H9 (cell line): ENCODE measurements at regions not wholly inside any gene's neighbourhood (a gene's known extent, or its start where the extent isn't known, plus 50 kb on each side); places are given as distances from the start of the nearest gene placed in this dataset.

Experiments used
- DNase-seq: peaks from one replicate; pipeline ENCODE4 v3.0.0-alpha.2; 2017
- H2AFZ ChIP-seq: one replicate; pipeline ENCODE4 v1.6.1; 2013; ENCODE audit warnings: mild to moderate bottlenecking, low read length, control low read depth, moderate library complexity
- H2AK5ac ChIP-seq: 2 replicates; pipeline ENCODE4 v1.6.1; 2013; ENCODE audit warnings: low read length, control low read depth, mixed read lengths; ENCODE audit not compliant: insufficient read length
- H2BK120ac ChIP-seq: one replicate; pipeline ENCODE4 v1.6.1; 2013; ENCODE audit warnings: low read depth, mild to moderate bottlenecking, low read length, control low read depth, inconsistent platforms; ENCODE audit not compliant: poor library complexity, severe bottlenecking
- H2BK12ac ChIP-seq: 2 replicates; pipeline ENCODE4 v1.6.1; 2013; ENCODE audit warnings: low read length, control low read depth, mixed read lengths, low read depth; ENCODE audit not compliant: insufficient read length
- H2BK15ac ChIP-seq: 2 replicates; pipeline ENCODE4 v1.6.1; 2013; ENCODE audit warnings: low read depth, low read length, control low read depth
- H2BK20ac ChIP-seq: one replicate; pipeline ENCODE4 v1.6.1; 2013; ENCODE audit warnings: low read depth, mild to moderate bottlenecking, low read length, control low read depth, inconsistent platforms; ENCODE audit not compliant: poor library complexity, severe bottlenecking
- H2BK5ac ChIP-seq: 2 replicates; pipeline ENCODE4 v1.6.1; 2013; ENCODE audit warnings: low read length, control low read depth, mixed read lengths; ENCODE audit not compliant: insufficient read length
- H3K14ac ChIP-seq: 2 replicates; pipeline ENCODE4 v1.6.1; 2013; ENCODE audit warnings: low read length, control low read depth; ENCODE audit not compliant: insufficient read depth
- H3K18ac ChIP-seq: 2 replicates; pipeline ENCODE4 v1.6.1; 2013; ENCODE audit warnings: low read depth, mild to moderate bottlenecking, mixed read lengths, low read length, control low read depth; ENCODE audit not compliant: insufficient read length
- H3K23ac ChIP-seq: 2 replicates; pipeline ENCODE4 v1.6.1; 2013; ENCODE audit warnings: low read length, control low read depth, mixed read lengths, low read depth; ENCODE audit not compliant: insufficient read length
- H3K23me2 ChIP-seq: 2 replicates; pipeline ENCODE4 v1.6.1; 2013; ENCODE audit warnings: low read depth, mild to moderate bottlenecking, mixed read lengths, low read length, control low read depth; ENCODE audit not compliant: insufficient read length, poor library complexity, severe bottlenecking
- H3K27ac ChIP-seq: 2 replicates; pipeline ENCODE4 v1.5.1; 2013; ENCODE audit warnings: low read length, control low read depth, mixed read lengths, low read depth; ENCODE audit not compliant: insufficient read length
- H3K27me3 ChIP-seq: 2 replicates; pipeline ENCODE4 v1.6.1; 2013; ENCODE audit warnings: low read length, control low read depth, inconsistent platforms; ENCODE audit not compliant: insufficient read depth
- H3K4ac ChIP-seq: 2 replicates; pipeline ENCODE4 v1.6.1; 2013; ENCODE audit warnings: low read depth, mild to moderate bottlenecking, control low read depth, inconsistent platforms, low read length, moderate library complexity
- H3K4me1 ChIP-seq: 2 replicates; pipeline ENCODE4 v1.6.1; 2013; ENCODE audit warnings: low read length, control low read depth, inconsistent platforms; ENCODE audit not compliant: insufficient read depth
- H3K4me2 ChIP-seq: 2 replicates; pipeline ENCODE4 v1.6.1; 2013; ENCODE audit warnings: low read length, control low read depth, mixed read lengths; ENCODE audit not compliant: insufficient read length, insufficient read depth
- H3K56ac ChIP-seq: 2 replicates; pipeline ENCODE4 v1.6.1; 2013; ENCODE audit warnings: low read depth, mild to moderate bottlenecking, mixed read lengths, low read length, control low read depth; ENCODE audit not compliant: insufficient read length
- H3K79me1 ChIP-seq: 2 replicates; pipeline ENCODE4 v1.6.1; 2013; ENCODE audit warnings: low read depth, mild to moderate bottlenecking, moderate library complexity, low read length, control low read depth, inconsistent platforms; ENCODE audit not compliant: insufficient read depth, poor library complexity, severe bottlenecking
- H3K79me2 ChIP-seq: 2 replicates; pipeline ENCODE4 v1.6.1; 2013; ENCODE audit warnings: low read length, control low read depth, inconsistent platforms; ENCODE audit not compliant: insufficient read depth
- H3K9ac ChIP-seq: 2 replicates; pipeline ENCODE4 v1.6.1; 2013; ENCODE audit warnings: low read length, control low read depth, mixed read lengths; ENCODE audit not compliant: insufficient read length; ENCODE audit errors: extremely low read depth
- H3K9me3 ChIP-seq: one replicate; pipeline ENCODE4 v1.6.1; 2013; ENCODE audit warnings: low read depth, low read length, inconsistent platforms; ENCODE audit not compliant: control insufficient read depth
- H3T11ph ChIP-seq: one replicate; pipeline ENCODE4 v1.6.1; 2013; ENCODE audit warnings: mild to moderate bottlenecking, low read length, control low read depth, inconsistent platforms
- H4K20me1 ChIP-seq: one replicate; pipeline ENCODE4 v1.6.1; 2013; ENCODE audit not compliant: control insufficient read depth, insufficient read length, insufficient read depth
- H4K5ac ChIP-seq: 2 replicates; pipeline ENCODE4 v1.6.1; 2013; ENCODE audit warnings: low read depth, mild to moderate bottlenecking, mixed read lengths, low read length, control low read depth; ENCODE audit not compliant: insufficient read length
- H4K8ac ChIP-seq: replicated peaks from 2 replicates; pipeline ENCODE4 v1.6.1; 2013; ENCODE audit warnings: low read length, control low read depth, mixed read lengths, low read depth; ENCODE audit not compliant: insufficient read length
- H4K91ac ChIP-seq: 2 replicates; pipeline ENCODE4 v1.6.1; 2013; ENCODE audit warnings: low read depth, mild to moderate bottlenecking, moderate library complexity, mixed read lengths, low read length, control low read depth; ENCODE audit not compliant: insufficient read length
- H3K27ac Mint-ChIP-seq, 3 experiments: 2 replicates in 2 of 3; 3 replicates in 1 of 3; pipeline ENCODE4 v1.8.0; 2020 to 2021; ENCODE audit warnings: mixed read lengths in 3 of 3, mild to moderate bottlenecking in 1 of 3, moderate library complexity in 1 of 3
- H3K27me3 Mint-ChIP-seq: 2 replicates; pipeline ENCODE4 v1.8.0; 2021; ENCODE audit warnings: low read depth, mild to moderate bottlenecking, moderate library complexity, mixed read lengths
- H3K36me3 Mint-ChIP-seq, 3 experiments: 2 replicates in 2 of 3; 3 replicates in 1 of 3; pipeline ENCODE4 v1.8.0; 2020 to 2021; ENCODE audit warnings: low read depth in 3 of 3, mixed read lengths in 3 of 3; ENCODE audit not compliant: insufficient read depth in 1 of 3
- H3K4me1 Mint-ChIP-seq, 2 experiments: 2 replicates each; pipeline ENCODE4 v1.8.0; 2020; ENCODE audit warnings: mixed read lengths in 2 of 2
- H3K4me3 Mint-ChIP-seq, 2 experiments: 2 replicates in 1 of 2; 3 replicates in 1 of 2; pipeline ENCODE4 v1.8.0; 2020 to 2021; ENCODE audit warnings: mild to moderate bottlenecking in 2 of 2, mixed read lengths in 2 of 2, moderate library complexity in 1 of 2
- H3K9me3 Mint-ChIP-seq, 2 experiments: 2 replicates in 1 of 2; 3 replicates in 1 of 2; pipeline ENCODE4 v1.8.0; 2020; ENCODE audit warnings: mild to moderate bottlenecking in 2 of 2, mixed read lengths in 2 of 2, moderate library complexity in 1 of 2
- WGBS: extraction: QIAGEN DNeasy Blood & Tissue Kit; methylation state at CpG from one replicate; pipeline ENCODE4 v1.1.7; 2013; ENCODE audit warnings: missing lambda C conversion rate, low lambda C conversion rate, mixed read lengths; ENCODE audit not compliant: insufficient read length; ENCODE audit errors: extremely low coverage; 5-methylcytosine and 5-hydroxymethylcytosine counted together
- TF ChIP-seq, protein P1 (sequence below): fragments of 200-600 bp; sonication (generic); conservative IDR thresholded peaks from 3 replicates; pipeline ENCODE4 v1.8.0; 2021; ENCODE audit warnings: antibody characterized with exemption, mild to moderate bottlenecking

DNA sequence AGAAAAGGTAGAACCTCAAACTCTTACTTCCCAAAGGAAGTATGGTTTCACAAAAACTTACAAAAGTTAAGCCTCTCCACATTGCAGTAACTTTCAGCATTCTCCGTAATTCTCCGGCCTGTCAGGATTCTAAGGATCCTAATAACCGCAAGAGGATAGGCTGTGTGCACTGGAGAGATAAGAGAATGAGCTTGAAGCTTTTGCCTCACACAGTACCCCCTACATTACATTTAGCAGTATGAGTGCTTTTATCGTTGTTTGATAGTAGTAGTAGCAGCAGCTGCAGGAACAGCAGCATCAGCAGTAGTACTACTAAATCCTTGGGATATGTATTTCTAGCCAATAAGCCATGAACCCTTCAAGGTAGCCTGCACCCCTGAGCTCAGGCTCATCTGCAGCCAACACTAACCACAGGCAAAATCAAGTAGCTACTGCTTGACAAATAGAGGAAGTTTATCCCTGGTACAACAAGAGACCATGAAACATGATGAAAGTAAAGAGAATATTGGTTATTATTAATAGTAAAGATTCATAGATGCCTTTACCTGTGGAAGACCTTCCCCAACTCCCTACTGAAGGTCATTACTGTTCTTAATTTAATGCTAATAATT is 222.6 kb upstream of the CNTNAP2 start:
- Histone ChIP-seq H4K20me1 (no peaks in the 10 kb centered on the region), H4K91ac (no peak overlapping the region), H3K79me1 (no peaks in the 10 kb centered on the region), H3K4ac (no peak overlapping the region), H2BK5ac (no peak overlapping the region), H3K4me2 (no peak overlapping the region), H3K9ac (no peak overlapping the region), H3K4me1 (no peaks in the 10 kb centered on the region), H2BK20ac (no peak overlapping the region), H2BK15ac (no peak overlapping the region), H3K27me3 (no peaks in the 10 kb centered on the region), H4K5ac (no peak overlapping the region), H3K23me2 (no peaks in the 10 kb centered on the region), H3K18ac (no peak overlapping the region), H3K79me2 (no peaks in the 10 kb centered on the region), H3K23ac (no peak overlapping the region), H4K8ac (no peak overlapping the region), H3K56ac (no peak overlapping the region), H2AFZ (no peak overlapping the region), H2BK120ac (no peak overlapping the region), H3T11ph (no peak overlapping the region), H2BK12ac (no peak overlapping the region), H2AK5ac (no peak overlapping the region), H3K9me3 (no peaks in the 10 kb centered on the region), H3K14ac (no peak overlapping the region), H3K27ac (no peak overlapping the region)
- no CpG with 5 or more reads among the region's 4 CpGs for WGBS
- peaks cover 8 to 11% of the 10 kb centered on the region in 2 experiments; a peak in 3 of 5 replicates for H3K9me3 Mint-ChIP-seq
- H3K4me1 Mint-ChIP-seq = no peaks in the 10 kb centered on the region
- H3K36me3 Mint-ChIP-seq = no peaks in the 10 kb centered on the region
- H3K4me3 Mint-ChIP-seq = no peak overlapping the region
- no peak for DNase-seq
- no peaks in the 10 kb centered on the region for H3K27me3 Mint-ChIP-seq
- TF ChIP-seq, protein P1, sequence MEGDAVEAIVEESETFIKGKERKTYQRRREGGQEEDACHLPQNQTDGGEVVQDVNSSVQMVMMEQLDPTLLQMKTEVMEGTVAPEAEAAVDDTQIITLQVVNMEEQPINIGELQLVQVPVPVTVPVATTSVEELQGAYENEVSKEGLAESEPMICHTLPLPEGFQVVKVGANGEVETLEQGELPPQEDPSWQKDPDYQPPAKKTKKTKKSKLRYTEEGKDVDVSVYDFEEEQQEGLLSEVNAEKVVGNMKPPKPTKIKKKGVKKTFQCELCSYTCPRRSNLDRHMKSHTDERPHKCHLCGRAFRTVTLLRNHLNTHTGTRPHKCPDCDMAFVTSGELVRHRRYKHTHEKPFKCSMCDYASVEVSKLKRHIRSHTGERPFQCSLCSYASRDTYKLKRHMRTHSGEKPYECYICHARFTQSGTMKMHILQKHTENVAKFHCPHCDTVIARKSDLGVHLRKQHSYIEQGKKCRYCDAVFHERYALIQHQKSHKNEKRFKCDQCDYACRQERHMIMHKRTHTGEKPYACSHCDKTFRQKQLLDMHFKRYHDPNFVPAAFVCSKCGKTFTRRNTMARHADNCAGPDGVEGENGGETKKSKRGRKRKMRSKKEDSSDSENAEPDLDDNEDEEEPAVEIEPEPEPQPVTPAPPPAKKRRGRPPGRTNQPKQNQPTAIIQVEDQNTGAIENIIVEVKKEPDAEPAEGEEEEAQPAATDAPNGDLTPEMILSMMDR = no peak
- H3K27ac Mint-ChIP-seq = no peak overlapping the region
